ENCODE measurements at regions not wholly inside any gene's neighbourhood (a gene's known extent, or its start where the extent isn't known, plus 50 kb on each side); places are given as distances from the start of the nearest gene placed in this dataset.

DNA sequence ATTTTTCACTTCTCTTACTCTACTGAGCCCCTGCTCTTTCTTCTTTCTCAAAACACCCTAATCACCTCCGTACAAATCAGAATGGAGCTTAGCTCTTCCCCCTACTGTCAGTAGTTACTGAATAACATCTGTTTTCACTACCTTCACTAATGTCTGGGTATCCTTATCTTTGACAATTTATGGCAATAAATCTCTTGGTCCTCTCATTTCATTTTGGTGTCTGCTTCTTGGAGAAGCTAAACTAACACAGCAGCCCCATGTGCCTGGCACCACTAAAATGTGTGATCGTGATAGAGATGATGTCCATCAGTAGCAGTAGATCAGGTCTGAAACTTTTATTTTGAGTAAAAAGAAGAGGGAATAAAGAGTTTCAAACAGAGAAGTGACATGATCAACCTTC lies 496.5 kb downstream of the PID1 start:
- TF ChIP-seq, protein P1, sequence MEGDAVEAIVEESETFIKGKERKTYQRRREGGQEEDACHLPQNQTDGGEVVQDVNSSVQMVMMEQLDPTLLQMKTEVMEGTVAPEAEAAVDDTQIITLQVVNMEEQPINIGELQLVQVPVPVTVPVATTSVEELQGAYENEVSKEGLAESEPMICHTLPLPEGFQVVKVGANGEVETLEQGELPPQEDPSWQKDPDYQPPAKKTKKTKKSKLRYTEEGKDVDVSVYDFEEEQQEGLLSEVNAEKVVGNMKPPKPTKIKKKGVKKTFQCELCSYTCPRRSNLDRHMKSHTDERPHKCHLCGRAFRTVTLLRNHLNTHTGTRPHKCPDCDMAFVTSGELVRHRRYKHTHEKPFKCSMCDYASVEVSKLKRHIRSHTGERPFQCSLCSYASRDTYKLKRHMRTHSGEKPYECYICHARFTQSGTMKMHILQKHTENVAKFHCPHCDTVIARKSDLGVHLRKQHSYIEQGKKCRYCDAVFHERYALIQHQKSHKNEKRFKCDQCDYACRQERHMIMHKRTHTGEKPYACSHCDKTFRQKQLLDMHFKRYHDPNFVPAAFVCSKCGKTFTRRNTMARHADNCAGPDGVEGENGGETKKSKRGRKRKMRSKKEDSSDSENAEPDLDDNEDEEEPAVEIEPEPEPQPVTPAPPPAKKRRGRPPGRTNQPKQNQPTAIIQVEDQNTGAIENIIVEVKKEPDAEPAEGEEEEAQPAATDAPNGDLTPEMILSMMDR (IDR thresholded peaks at IDR 0.05), result no peak
- no peak for TF ChIP-seq POLR2A (IDR thresholded peaks at IDR 0.05)
